Kidney tubule cell (primary cell): ENCODE measurements at regions not wholly inside any gene's neighbourhood (a gene's known extent, or its start where the extent isn't known, plus 50 kb on each side); places are given as distances from the start of the nearest gene placed in this dataset.
A peak's percentile ranks its signal among the peaks of the same experiment; 100 is the strongest.
"Not testable (repeated sequence)": the region's sequence is repeated elsewhere in the genome, so short reads cannot be mapped to it uniquely, and the experiment has no call there.

Experiments
- DNase-seq: peaks from one replicate; pipeline ENCODE4 v3.0.0-alpha.2; 2018; ENCODE audit warnings: low spot score

DNA sequence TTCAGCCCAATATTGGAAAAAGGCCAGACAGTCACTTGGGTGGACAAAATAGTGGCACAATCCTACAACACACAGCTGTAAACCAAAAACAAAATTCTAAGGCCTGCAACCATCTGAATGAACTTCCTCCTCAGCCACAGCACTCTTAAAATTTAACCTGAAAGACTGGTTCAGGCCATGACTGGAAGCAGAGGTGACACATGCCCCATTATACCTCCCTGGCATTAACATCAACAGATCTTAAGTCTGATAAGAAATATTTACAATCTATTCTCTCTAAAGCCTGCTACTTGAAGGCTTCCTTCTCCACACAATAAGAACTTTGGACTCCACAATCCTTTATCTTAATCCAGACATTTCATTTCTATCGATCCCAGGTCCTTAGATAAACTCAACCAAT, 192.4 kb upstream of the LRP1B start:
- DNase-seq: peak; percentile 35

DNA sequence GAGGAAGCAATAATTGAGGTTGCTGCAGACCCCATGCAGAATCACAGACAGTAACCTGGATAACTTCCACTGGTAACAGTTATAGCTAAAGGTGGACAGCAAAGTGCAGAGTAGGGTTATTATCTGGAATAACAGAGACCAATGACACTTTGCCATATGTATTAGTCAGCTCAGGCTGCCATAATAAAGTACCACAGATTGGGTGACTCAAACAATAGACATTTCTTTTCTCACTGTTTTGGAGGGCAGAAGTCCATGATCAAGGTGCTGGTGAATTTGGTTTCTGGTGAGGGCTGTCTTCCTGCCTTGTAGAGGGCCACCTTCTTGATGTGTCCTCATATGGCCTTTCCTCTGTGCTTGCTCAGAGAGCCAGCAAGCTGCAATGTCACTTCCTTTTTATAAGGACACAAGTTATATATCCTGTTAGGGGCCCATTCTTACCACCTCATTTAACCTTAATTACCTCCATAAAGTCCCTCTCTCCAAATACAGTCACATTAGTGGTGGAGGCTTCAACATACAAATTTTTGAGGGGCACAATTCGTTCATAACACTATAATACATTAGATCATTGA, 191.0 kb upstream of the LRP1B start:
- DNase-seq: peak; percentile 84

- no peak for DNase-seq
Observed at GRCh38 chr2:142320067-142320466, 189.3 kb upstream of the LRP1B start.

DNA sequence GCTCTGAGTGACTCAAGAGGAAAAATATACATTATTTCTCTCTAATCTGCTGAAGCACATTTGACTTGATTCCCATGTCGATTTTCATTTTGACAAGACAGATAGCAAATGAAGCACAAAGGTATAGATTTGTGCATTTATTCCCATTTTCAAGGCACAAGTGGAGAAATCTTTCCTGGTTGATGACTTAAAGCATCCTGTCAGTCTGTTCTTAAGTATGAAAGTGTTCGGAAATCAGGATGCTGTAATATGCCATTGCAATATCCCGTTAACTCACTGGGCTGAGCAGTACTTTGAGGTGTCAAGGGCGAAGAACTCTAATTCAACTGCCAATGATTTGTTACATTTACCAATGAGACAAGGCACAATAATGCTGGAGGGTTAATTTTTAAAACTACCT, 185.2 kb upstream of the LRP1B start:
- no peak for DNase-seq

DNA sequence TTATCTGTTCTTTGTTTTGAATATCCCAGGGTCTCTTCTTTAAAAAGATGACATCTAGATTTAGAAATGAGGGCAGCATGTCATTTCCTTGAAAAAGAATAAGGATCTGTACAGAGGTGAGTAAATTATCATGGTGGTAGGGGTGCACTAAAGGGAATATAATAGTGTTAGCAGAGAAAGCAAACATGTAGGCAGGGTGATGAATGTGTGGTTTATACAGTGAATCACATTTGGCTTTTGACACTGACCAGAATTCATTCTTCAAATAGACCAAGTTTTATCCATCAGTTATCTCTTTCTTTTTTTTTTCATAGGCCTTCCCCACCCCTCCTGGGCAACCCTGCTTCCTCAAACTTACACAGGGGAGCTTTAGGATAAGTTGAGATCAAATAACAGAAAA, 184.5 kb upstream of the LRP1B start:
- peak; percentile 33 for DNase-seq

GRCh38 chr2:142314164-142314563, 183.3 kb upstream of the LRP1B start:
- no peak for DNase-seq

- DNase-seq: no peak
Observed at GRCh38 chr2:142310530-142310929, 179.7 kb upstream of the LRP1B start.

DNA sequence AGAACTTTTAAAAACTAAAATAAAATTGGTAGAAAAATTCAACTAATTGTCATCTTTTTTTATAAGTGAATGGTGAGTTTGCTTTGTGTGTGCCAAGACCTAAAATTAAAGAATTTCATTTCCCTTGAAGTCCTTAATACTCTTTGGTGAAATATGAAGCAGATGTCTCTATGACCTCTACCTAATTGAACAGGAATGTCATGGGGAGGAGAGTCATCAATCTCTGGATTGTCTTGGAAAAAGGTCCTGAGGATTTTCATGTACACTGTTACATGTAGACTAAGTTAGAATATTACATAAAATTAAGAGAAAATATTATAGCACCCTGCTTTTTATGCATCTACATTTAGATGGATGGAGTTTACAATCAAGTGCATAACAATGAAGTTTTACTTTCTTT, 177.9 kb upstream of the LRP1B start:
- peak; percentile 41 for DNase-seq

GRCh38 chr2:142307616-142308115, 176.8 kb upstream of the LRP1B start:
- DNase-seq: peak; percentile 55

DNA sequence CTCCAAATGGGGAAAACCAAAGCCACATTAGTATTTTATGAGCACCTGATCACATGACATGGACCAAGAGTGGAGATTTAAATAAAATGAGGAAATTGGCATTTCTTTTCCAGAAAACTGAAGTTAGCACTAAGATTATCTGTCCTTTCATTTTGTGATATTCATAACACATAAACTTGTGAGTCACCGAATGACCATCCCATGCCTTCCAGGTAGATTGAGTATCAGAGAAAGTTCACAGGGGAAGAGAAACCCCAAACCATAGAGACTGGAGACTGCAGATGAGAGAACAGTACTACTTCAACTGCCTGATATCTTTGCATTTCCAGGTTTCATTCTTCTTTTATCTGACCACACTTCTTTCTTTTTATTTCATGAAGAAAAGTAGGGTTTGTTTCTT, 176.3 kb upstream of the LRP1B start:
- peak; percentile 69 for DNase-seq

GRCh38 chr2:142306131-142306530, 175.3 kb upstream of the LRP1B start:
- DNase-seq: peak; percentile 74

GRCh38 chr2:142300517-142300916, 169.7 kb upstream of the LRP1B start:
- DNase-seq: no peak

- peak; percentile 57 for DNase-seq
Observed at GRCh38 chr2:142299021-142299420, 168.2 kb upstream of the LRP1B start.

DNA sequence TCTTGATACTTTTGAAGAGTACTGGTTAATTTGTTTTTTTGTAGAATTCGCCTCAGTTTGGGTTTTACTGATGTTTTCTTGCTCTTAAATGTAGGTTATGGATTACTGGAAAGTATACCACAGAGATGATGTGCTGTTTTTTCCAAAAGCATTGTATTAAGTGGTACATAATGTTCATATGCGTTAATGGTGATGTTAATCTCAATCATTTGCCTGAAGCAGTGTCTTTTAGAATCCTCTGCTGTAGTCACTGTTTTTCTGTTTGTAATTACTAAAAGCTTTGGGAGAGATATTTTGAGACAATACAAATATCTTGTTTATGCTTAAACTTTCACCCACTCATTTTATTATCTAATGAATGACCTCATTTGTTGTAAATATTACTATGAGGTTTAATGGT, 163.4 kb upstream of the LRP1B start:
- DNase-seq: no peak

DNA sequence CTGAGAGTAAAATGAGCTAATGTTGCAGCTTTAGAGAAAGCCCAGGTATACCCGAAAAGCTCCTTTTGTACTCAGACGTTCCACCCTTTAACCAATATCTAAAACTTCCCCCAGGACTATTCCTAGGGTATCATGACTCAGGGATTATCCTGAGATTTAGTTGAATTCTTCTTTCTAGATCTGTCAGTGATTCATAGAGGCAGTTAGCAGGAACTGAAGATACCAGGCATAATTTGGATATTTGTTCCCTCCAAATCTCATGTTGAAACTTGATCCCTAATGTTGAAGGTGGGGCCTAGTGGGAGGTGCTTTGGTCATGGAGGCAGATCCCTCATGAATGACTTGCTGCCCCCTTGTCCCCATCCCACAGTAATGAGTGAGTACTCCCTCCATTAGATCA, 161.2 kb upstream of the LRP1B start:
- DNase-seq: peak; percentile 30

DNA sequence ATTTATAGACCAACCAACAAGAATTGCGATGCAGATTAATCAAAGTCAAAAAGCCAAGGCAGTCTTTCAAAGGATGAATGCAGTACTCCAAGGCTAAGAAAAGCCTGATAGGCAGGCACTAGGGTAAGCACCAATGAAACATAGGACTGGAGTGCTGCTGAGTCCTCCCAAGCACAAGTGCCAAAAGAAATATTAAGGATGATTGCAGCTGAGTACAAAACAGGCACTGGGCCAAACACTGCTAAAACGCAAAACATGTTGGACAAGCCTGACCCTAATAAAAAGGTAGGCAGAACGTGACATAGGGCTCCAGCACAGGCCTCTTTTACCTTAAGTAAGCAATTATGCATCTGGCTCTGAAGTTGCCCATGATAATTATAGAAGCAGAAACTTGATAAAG, 160.1 kb upstream of the LRP1B start:
- no peak for DNase-seq

- DNase-seq: peak; percentile 34
Observed at GRCh38 chr2:142286618-142287017, 155.8 kb upstream of the LRP1B start.

DNA sequence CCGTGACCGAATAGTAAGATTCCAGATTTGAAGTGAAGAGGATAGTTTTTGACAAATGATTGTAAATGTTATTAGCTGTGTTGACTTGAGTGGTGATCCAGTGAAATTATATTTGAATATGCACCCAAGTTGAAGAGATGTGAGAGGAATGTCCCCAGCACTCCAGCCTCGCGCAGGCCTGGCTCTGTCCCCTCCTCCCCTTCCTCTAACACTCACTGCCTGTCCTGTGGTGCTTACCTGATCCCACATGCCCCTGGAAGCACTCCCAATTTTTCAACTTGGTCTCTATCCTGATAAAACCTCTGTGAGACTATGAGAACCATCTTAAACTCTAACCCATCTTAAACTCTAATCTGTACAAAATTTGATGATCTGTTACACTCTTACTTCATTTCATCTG, 154.7 kb upstream of the LRP1B start:
- DNase-seq: no peak

DNA sequence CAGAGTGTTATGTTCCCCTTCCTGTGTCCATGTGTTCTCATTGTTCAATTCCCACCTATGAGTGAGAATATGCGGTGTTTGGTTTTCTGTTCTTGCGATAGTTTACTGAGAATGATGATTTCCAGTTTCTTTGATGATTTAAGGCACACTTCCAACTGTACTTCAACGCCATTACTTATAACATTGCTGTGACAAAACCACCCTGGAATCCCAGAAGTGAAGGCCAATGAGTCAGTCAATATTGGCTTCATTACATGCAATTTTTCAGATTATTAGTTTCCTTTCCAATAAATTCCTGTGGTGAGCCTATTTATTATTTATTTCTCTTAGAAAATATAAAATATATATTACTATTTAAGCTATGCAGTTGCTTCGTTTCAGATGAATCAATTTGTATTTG, 153.5 kb upstream of the LRP1B start:
- not testable (repeated sequence) for DNase-seq

GRCh38 chr2:142280831-142281230, 150.0 kb upstream of the LRP1B start:
- no peak for DNase-seq

GRCh38 chr2:142270990-142271389, 140.2 kb upstream of the LRP1B start:
- no peak for DNase-seq

- no peak for DNase-seq
Observed at GRCh38 chr2:142270291-142270690, 139.5 kb upstream of the LRP1B start.

DNA sequence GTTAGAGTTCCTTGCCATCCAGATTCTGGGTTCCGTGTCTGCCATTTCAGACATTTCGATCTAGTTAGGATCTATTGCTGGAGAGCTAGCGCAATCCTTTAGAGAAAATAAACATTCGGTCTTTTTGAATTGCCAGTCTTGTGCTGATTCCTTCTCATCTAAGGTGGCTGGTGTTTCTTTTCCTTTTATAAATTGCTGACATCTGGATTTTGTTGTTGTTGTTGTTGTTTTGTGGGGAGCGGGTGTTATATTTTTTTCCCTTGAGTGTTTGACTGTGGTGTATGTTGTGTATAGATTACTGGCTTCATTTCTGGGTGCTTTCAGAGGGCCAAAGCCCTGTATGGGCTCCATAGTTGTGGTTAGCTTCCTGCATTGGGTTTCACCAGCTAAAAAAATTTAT, 128.5 kb upstream of the LRP1B start:
- DNase-seq: no peak

GRCh38 chr2:142254031-142254430, 123.2 kb upstream of the LRP1B start:
- DNase-seq: no peak

DNA sequence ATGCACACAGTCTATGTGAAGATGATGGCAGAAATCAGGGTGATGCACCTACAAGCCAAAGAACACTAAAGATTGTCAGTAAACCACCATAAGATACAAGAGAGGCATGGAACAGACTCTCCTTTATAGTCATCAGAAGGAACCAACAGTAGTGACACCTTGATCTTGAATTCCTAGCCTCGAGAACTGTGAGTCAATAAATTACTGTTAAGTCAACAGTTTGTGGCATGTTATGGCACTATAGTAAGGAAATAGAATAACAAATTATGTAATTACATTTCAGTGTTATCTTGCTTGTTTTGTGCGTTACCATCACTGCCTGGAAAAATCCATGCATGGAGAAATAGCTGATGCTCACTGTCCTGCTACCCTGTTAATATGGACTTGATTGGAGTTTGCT, 110.2 kb upstream of the LRP1B start:
- peak; percentile 21 for DNase-seq
